Nephron progenitor cell (in vitro differentiated cells): ENCODE measurements at regions not wholly inside any gene's neighbourhood (a gene's known extent, or its start where the extent isn't known, plus 50 kb on each side); places are given as distances from the start of the nearest gene placed in this dataset.

Source experiments
- DNase-seq: peaks from one replicate; pipeline ENCODE4 v3.0.0; 2021
- H3K27ac Mint-ChIP-seq: 2 replicates; pipeline ENCODE4 v1.8.0; 2021; ENCODE audit warnings: mild to moderate bottlenecking, moderate library complexity, mixed read lengths
- H3K27me3 Mint-ChIP-seq: 2 replicates; pipeline ENCODE4 v1.8.0; 2021; ENCODE audit warnings: mild to moderate bottlenecking, low read depth, mixed read lengths; ENCODE audit not compliant: poor library complexity
- H3K36me3 Mint-ChIP-seq: 2 replicates; pipeline ENCODE4 v1.8.0; 2021; ENCODE audit warnings: low read depth, mixed read lengths
- H3K4me1 Mint-ChIP-seq: 2 replicates; pipeline ENCODE4 v1.8.0; 2021; ENCODE audit warnings: mixed read lengths
- H3K4me3 Mint-ChIP-seq: 2 replicates; pipeline ENCODE4 v1.8.0; 2021; ENCODE audit warnings: mild to moderate bottlenecking, moderate library complexity, mixed read lengths
- H3K9me3 Mint-ChIP-seq: 2 replicates; pipeline ENCODE4 v1.8.0; 2021; ENCODE audit warnings: mild to moderate bottlenecking, moderate library complexity, mixed read lengths
- CTCF ChIP-seq: fragments of 200-600 bp; sonication (generic); IDR thresholded peaks from 2 replicates; pipeline ENCODE4 v1.5.0; 2021; ENCODE audit warnings: antibody characterized with exemption

DNA sequence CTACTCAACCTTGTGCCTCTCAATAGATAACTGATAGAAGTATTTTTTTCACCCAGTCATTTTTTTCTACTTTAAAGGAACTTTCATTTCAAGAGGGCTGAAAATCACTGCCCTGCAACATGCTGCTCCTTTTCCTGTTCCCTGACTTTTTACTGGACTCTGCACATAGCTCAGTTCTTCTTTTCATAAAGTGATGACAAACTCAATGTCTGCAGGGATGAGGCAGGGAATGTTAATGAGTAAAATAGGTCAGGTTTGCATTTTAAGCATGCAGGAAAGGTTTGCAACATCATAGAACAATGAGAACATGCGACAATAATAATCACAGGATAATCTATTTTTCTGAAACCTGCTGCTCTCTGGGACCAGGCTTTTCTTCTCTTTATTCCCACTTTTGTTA lies 172.2 kb upstream of the SGCD start:
- H3K36me3 Mint-ChIP-seq: no peaks in the 10 kb centered on the region
- H3K27me3 Mint-ChIP-seq: no peaks in the 10 kb centered on the region
- no peak for TF ChIP-seq CTCF
- no peaks in the 10 kb centered on the region for H3K9me3 Mint-ChIP-seq
- no peaks in the 10 kb centered on the region for H3K4me1 Mint-ChIP-seq
- no peak for DNase-seq
- H3K4me3 Mint-ChIP-seq: no peak overlapping the region
- H3K27ac Mint-ChIP-seq: no peak overlapping the region

- no peak overlapping the region for H3K4me3 Mint-ChIP-seq
- no peaks in the 10 kb centered on the region for H3K9me3 Mint-ChIP-seq
- no peak for DNase-seq
- H3K27me3 Mint-ChIP-seq: no peaks in the 10 kb centered on the region
- no peaks in the 10 kb centered on the region for H3K36me3 Mint-ChIP-seq
- H3K4me1 Mint-ChIP-seq: no peaks in the 10 kb centered on the region
- TF ChIP-seq CTCF: no peak
- no peak overlapping the region for H3K27ac Mint-ChIP-seq
These were observed 171.4 kb upstream of the SGCD start for GRCh38 chr5:156155598-156155997.

GRCh38 chr5:156164306-156164705 lies 162.7 kb upstream of the SGCD start:
- H3K9me3 Mint-ChIP-seq: no peaks in the 10 kb centered on the region
- H3K4me1 Mint-ChIP-seq: peaks cover 28% of the 10 kb centered on the region

GRCh38 chr5:156169495-156169894 lies 157.5 kb upstream of the SGCD start:
- no peaks in the 10 kb centered on the region for H3K36me3 Mint-ChIP-seq
- H3K27me3 Mint-ChIP-seq: peaks cover 4% of the 10 kb centered on the region
- peak overlapping the region; percentile 3 for H3K27ac Mint-ChIP-seq
- no peak for DNase-seq
- peaks cover 15% of the 10 kb centered on the region for H3K4me1 Mint-ChIP-seq
- H3K4me3 Mint-ChIP-seq: no peak overlapping the region
- H3K9me3 Mint-ChIP-seq: no peaks in the 10 kb centered on the region
- no peak for TF ChIP-seq CTCF

More at GRCh38 chr5:156164306-156164705, 162.7 kb upstream of the SGCD start:
- Mint-ChIP-seq H3K4me3 (no peak overlapping the region), H3K27ac (no peak overlapping the region), H3K27me3 (no peaks in the 10 kb centered on the region), H3K36me3 (no peaks in the 10 kb centered on the region)
- DNase-seq: no peak
- no peak for TF ChIP-seq CTCF

GRCh38 chr5:156170351-156170961 lies 156.5 kb upstream of the SGCD start:
- H3K27ac Mint-ChIP-seq: no peak overlapping the region
- H3K4me3 Mint-ChIP-seq: no peak overlapping the region
- H3K36me3 Mint-ChIP-seq: no peaks in the 10 kb centered on the region
- DNase-seq: no peak
- no peaks in the 10 kb centered on the region for H3K9me3 Mint-ChIP-seq
- TF ChIP-seq CTCF: no peak
- peaks cover 16% of the 10 kb centered on the region for H3K4me1 Mint-ChIP-seq
- H3K27me3 Mint-ChIP-seq: peaks cover 4% of the 10 kb centered on the region

GRCh38 chr5:156174225-156174624 lies 152.7 kb upstream of the SGCD start:
- Mint-ChIP-seq H3K9me3 (no peaks in the 10 kb centered on the region), H3K27me3 (peaks cover 4% of the 10 kb centered on the region), H3K36me3 (no peaks in the 10 kb centered on the region), H3K27ac (no peak overlapping the region), H3K4me1 (peaks cover 9% of the 10 kb centered on the region), H3K4me3 (no peak overlapping the region)
- no peak for DNase-seq
- no peak for TF ChIP-seq CTCF
